Ishikawa (cell line): ENCODE measurements at regions not wholly inside any gene's neighbourhood (a gene's known extent, or its start where the extent isn't known, plus 50 kb on each side); places are given as distances from the start of the nearest gene placed in this dataset.

Source experiments
- CEBPB ChIP-seq: IDR thresholded peaks from 2 replicates; pipeline ENCODE4 v1.6.1; 2012
- EP300 ChIP-seq: IDR thresholded peaks from 2 replicates; pipeline ENCODE4 v1.6.1; 2012; ENCODE audit warnings: borderline replicate concordance
- FOXM1 ChIP-seq: IDR thresholded peaks from 2 replicates; pipeline ENCODE4 v1.6.1; 2012; ENCODE audit warnings: low read depth, borderline replicate concordance
- MAX ChIP-seq: IDR thresholded peaks from 2 replicates; pipeline ENCODE4 v1.6.1; 2012
- TAF1 ChIP-seq: IDR thresholded peaks from 2 replicates; pipeline ENCODE4 v1.6.1; 2012; ENCODE audit warnings: low read depth, mild to moderate bottlenecking
- USF1 ChIP-seq: IDR thresholded peaks from 2 replicates; pipeline ENCODE4 v1.6.1; 2012
- YY1 ChIP-seq: IDR thresholded peaks from 2 replicates; pipeline ENCODE4 v1.6.1; 2012; ENCODE audit warnings: low read depth
- ZBTB7A ChIP-seq: IDR thresholded peaks from 2 replicates; pipeline ENCODE4 v1.6.1; 2012; ENCODE audit warnings: low read depth
- TF ChIP-seq, protein P1 (sequence below): IDR thresholded peaks from 2 replicates; pipeline ENCODE4 v1.6.1; 2012; ENCODE audit warnings: low read depth, mild to moderate bottlenecking

- no peak for TF ChIP-seq YY1
- TF ChIP-seq TAF1 = no peak
- TF ChIP-seq FOXM1 = no peak
- TF ChIP-seq MAX = no peak
- TF ChIP-seq USF1 = no peak
- TF ChIP-seq EP300 = no peak
- TF ChIP-seq CEBPB = no peak
- no peak for TF ChIP-seq ZBTB7A
- TF ChIP-seq, protein P1, sequence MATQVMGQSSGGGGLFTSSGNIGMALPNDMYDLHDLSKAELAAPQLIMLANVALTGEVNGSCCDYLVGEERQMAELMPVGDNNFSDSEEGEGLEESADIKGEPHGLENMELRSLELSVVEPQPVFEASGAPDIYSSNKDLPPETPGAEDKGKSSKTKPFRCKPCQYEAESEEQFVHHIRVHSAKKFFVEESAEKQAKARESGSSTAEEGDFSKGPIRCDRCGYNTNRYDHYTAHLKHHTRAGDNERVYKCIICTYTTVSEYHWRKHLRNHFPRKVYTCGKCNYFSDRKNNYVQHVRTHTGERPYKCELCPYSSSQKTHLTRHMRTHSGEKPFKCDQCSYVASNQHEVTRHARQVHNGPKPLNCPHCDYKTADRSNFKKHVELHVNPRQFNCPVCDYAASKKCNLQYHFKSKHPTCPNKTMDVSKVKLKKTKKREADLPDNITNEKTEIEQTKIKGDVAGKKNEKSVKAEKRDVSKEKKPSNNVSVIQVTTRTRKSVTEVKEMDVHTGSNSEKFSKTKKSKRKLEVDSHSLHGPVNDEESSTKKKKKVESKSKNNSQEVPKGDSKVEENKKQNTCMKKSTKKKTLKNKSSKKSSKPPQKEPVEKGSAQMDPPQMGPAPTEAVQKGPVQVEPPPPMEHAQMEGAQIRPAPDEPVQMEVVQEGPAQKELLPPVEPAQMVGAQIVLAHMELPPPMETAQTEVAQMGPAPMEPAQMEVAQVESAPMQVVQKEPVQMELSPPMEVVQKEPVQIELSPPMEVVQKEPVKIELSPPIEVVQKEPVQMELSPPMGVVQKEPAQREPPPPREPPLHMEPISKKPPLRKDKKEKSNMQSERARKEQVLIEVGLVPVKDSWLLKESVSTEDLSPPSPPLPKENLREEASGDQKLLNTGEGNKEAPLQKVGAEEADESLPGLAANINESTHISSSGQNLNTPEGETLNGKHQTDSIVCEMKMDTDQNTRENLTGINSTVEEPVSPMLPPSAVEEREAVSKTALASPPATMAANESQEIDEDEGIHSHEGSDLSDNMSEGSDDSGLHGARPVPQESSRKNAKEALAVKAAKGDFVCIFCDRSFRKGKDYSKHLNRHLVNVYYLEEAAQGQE = no peak
These were observed 1152.6 kb downstream of the NSUN3 start for GRCh38 chr3:95215437-95215957.
